Stimulated activated naive B cell treated with anti-CD40 and anti-IgM and Interleukin-4, amounts not matched to agents 10 μg/mL and 1 μg/mL and 100 μg/mL, for 72 hours (primary cell): ENCODE measurements at regions not wholly inside any gene's neighbourhood (a gene's known extent, or its start where the extent isn't known, plus 50 kb on each side); places are given as distances from the start of the nearest gene placed in this dataset.
A peak's percentile ranks its signal among the peaks of the same experiment; 100 is the strongest.

Experiments used
- ATAC-seq, 2 donors: fragments of 150-1000 bp; cut with Tn5 transposase; replicated peaks; 2 replicates each; pipeline ENCODE4 v1.10.0; 2021; ENCODE audit warnings: moderate library complexity in 1 of 2
- DNase-seq: peaks from one replicate; pipeline ENCODE4 v3.0.0; 2021
- H3K27ac Mint-ChIP-seq: one replicate; pipeline ENCODE4 v1.8.0; 2022; ENCODE audit warnings: mild to moderate bottlenecking, mixed read lengths
- H3K27me3 Mint-ChIP-seq, 2 donors: one replicate each; pipeline ENCODE4 v1.8.0; 2022; ENCODE audit warnings: mixed read lengths in 2 of 2
- H3K36me3 Mint-ChIP-seq, 2 donors: one replicate each; pipeline ENCODE4 v1.8.0; 2022; ENCODE audit warnings: mixed read lengths in 2 of 2, mild to moderate bottlenecking in 1 of 2
- H3K4me1 Mint-ChIP-seq, 2 donors: one replicate each; pipeline ENCODE4 v1.8.0; 2022; ENCODE audit warnings: mixed read lengths in 2 of 2, mild to moderate bottlenecking in 1 of 2
- H3K4me3 Mint-ChIP-seq, 2 donors: one replicate each; pipeline ENCODE4 v1.8.0; 2022; ENCODE audit warnings: mild to moderate bottlenecking in 2 of 2, mixed read lengths in 2 of 2, moderate library complexity in 1 of 2
- H3K9me3 Mint-ChIP-seq, 2 donors: one replicate each; pipeline ENCODE4 v1.8.0; 2022; ENCODE audit warnings: mixed read lengths in 2 of 2, mild to moderate bottlenecking in 1 of 2

GRCh38 chr15:101124731-101125451, 127.0 kb downstream of the CHSY1 start:
- peak overlapping the region; percentile 9 for H3K27ac Mint-ChIP-seq
- peak overlapping the region; percentile 5 to 15 for H3K4me3 Mint-ChIP-seq
- H3K27me3 Mint-ChIP-seq, result no peaks in the 10 kb centered on the region
- H3K9me3 Mint-ChIP-seq, result peaks cover 12 to 14% of the 10 kb centered on the region in 2 donors
- DNase-seq, result no peak
- ATAC-seq, result peak; percentile 55 to 57
- H3K36me3 Mint-ChIP-seq, result peaks cover 10 to 12% of the 10 kb centered on the region in 2 donors
- peaks cover 58 to 86% of the 10 kb centered on the region in 2 donors for H3K4me1 Mint-ChIP-seq

GRCh38 chr15:101123222-101123910, 128.5 kb downstream of the CHSY1 start:
- no peak overlapping the region for H3K4me3 Mint-ChIP-seq
- DNase-seq (no peak), ATAC-seq (no peak)
- no peak overlapping the region for H3K27ac Mint-ChIP-seq
- H3K36me3 Mint-ChIP-seq, result peaks cover 8 to 10% of the 10 kb centered on the region in 2 donors
- peaks cover 49 to 71% of the 10 kb centered on the region in 2 donors for H3K4me1 Mint-ChIP-seq
- H3K9me3 Mint-ChIP-seq, result peaks cover 10 to 13% of the 10 kb centered on the region in 2 donors
- no peaks in the 10 kb centered on the region for H3K27me3 Mint-ChIP-seq

GRCh38 chr15:101122806-101123205, 129.0 kb downstream of the CHSY1 start:
- ATAC-seq (no peak), DNase-seq (no peak)
- Mint-ChIP-seq H3K36me3 (peaks cover 3 to 7% of the 10 kb centered on the region in 2 donors), H3K4me1 (peaks cover 44 to 65% of the 10 kb centered on the region in 2 donors), H3K9me3 (peaks cover 6 to 9% of the 10 kb centered on the region in 2 donors), H3K27me3 (no peaks in the 10 kb centered on the region), H3K27ac (no peak overlapping the region), H3K4me3 (no peak overlapping the region)

GRCh38 chr15:101122266-101122665, 129.6 kb downstream of the CHSY1 start:
- ATAC-seq (no peak), DNase-seq (no peak)
- peaks cover 4 to 6% of the 10 kb centered on the region in 2 donors for H3K9me3 Mint-ChIP-seq
- H3K36me3 Mint-ChIP-seq, result peaks cover 0 to 4% of the 10 kb centered on the region in 2 donors
- peak overlapping the region; percentile 92 for H3K27ac Mint-ChIP-seq
- H3K27me3 Mint-ChIP-seq, result no peaks in the 10 kb centered on the region
- peaks cover 38 to 60% of the 10 kb centered on the region in 2 donors for H3K4me1 Mint-ChIP-seq
- H3K4me3 Mint-ChIP-seq, result peak overlapping the region; percentile 64

GRCh38 chr15:101121511-101122090, 130.2 kb downstream of the CHSY1 start:
- peak overlapping the region; percentile 64 for H3K4me3 Mint-ChIP-seq
- H3K9me3 Mint-ChIP-seq, result peaks cover 4 to 6% of the 10 kb centered on the region in 2 donors
- H3K4me1 Mint-ChIP-seq, result peaks cover 34 to 55% of the 10 kb centered on the region in 2 donors
- ATAC-seq, result peak; percentile 71 to 79
- H3K27me3 Mint-ChIP-seq, result no peaks in the 10 kb centered on the region
- peaks cover 0 to 4% of the 10 kb centered on the region in 2 donors for H3K36me3 Mint-ChIP-seq
- H3K27ac Mint-ChIP-seq, result peak overlapping the region; percentile 92
- DNase-seq, result peak; percentile 33

GRCh38 chr15:101120987-101121386, 130.9 kb downstream of the CHSY1 start:
- no peak for ATAC-seq
- Mint-ChIP-seq H3K27ac (no peak overlapping the region), H3K27me3 (peaks cover 0 to 4% of the 10 kb centered on the region in 2 donors), H3K9me3 (peaks cover 4 to 6% of the 10 kb centered on the region in 2 donors), H3K4me1 (peaks cover 35 to 55% of the 10 kb centered on the region in 2 donors), H3K36me3 (peaks cover 0 to 4% of the 10 kb centered on the region in 2 donors), H3K4me3 (no peak overlapping the region)
- no peak for DNase-seq

- Mint-ChIP-seq H3K4me1 (peaks cover 33 to 55% of the 10 kb centered on the region in 2 donors), H3K9me3 (peaks cover 4 to 6% of the 10 kb centered on the region in 2 donors), H3K4me3 (no peak overlapping the region), H3K27me3 (peaks cover 0 to 4% of the 10 kb centered on the region in 2 donors), H3K27ac (no peak overlapping the region), H3K36me3 (peaks cover 0 to 4% of the 10 kb centered on the region in 2 donors)
- ATAC-seq (no peak), DNase-seq (no peak)
These were observed 131.4 kb downstream of the CHSY1 start for GRCh38 chr15:101120473-101120872.
